ENCODE measurements at regions not wholly inside any gene's neighbourhood (a gene's known extent, or its start where the extent isn't known, plus 50 kb on each side); places are given as distances from the start of the nearest gene placed in this dataset.
"Not testable (repeated sequence)": the region's sequence is repeated elsewhere in the genome, so short reads cannot be mapped to it uniquely, and the experiment has no call there.

DNA sequence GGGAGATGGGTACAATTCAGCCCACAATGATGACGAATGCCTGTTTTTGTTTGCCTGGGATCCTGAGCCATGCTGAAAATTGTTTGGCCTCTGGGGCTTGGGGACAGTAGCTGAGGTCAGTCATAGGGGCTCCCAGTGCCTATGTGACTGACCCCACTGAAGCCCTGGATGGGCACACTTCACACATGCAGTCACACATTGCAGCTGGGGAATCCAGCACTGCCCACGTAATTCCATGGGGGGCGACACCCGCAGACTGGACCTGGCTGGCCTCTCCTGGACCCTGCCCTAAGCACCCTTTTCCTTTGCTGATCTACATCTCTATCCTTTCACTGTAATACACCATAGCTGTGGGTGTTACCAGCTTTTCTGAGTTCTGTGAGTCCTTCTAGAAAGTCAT lies 295.2 kb upstream of the HS6ST1 start:
- Histone ChIP-seq H3K9ac (ENCODE audit: control insufficient read depth, extremely low read depth, insufficient read depth, low read length) (no peak overlapping the region), H3K9me1 (ENCODE audit: control insufficient read depth, extremely low read depth, insufficient read depth, low read length) (no peaks in the 10 kb centered on the region), H3K4me2 (ENCODE audit: control insufficient read depth, extremely low read depth, insufficient read depth, low read depth, low read length) (no peak overlapping the region), H3K4me3 (ENCODE audit: control insufficient read depth in 2 of 3, extremely low read depth in 1 of 3, insufficient read depth in 2 of 3, low read depth in 1 of 3, low read length in 3 of 3) (no peak overlapping the region), H3K27ac (ENCODE audit: control insufficient read depth, insufficient read depth, low read length) (no peak overlapping the region), H3K4me1 (ENCODE audit: control insufficient read depth, extremely low read depth, insufficient read depth, low read length) (no peaks in the 10 kb centered on the region), H3K79me2 (ENCODE audit: control insufficient read depth, insufficient read depth, low read length) (no peaks in the 10 kb centered on the region), H3K36me3 (ENCODE audit: control insufficient read depth in 2 of 2, extremely low read depth in 1 of 2, insufficient read depth in 2 of 2, low read length in 2 of 2) (no peaks in the 10 kb centered on the region), H2AFZ (ENCODE audit: control insufficient read depth, low read length) (no peak overlapping the region), H4K20me1 (ENCODE audit: control insufficient read depth, extremely low read depth, insufficient read depth, low read length) (no peaks in the 10 kb centered on the region), H3K27me3 (ENCODE audit: control insufficient read depth, extremely low read depth, insufficient read depth, low read length) (no peaks in the 10 kb centered on the region), H3K9me3 (ENCODE audit: control insufficient read depth, low read depth, low read length) (no peaks in the 10 kb centered on the region)
- dilution Hi-C loops (cut with MboI; ENCODE audit: extremely low pct_ligation_motif_present, low sequenced_read_pairs): no loop called here
- DNase-seq (ENCODE audit: low read depth, low spot score) (no peak), FAIRE-seq (no peak)
- TF ChIP-seq EZH2 (IDR thresholded peaks at IDR 0.05; ENCODE audit: low read length): no peak
- TF ChIP-seq, protein P1, sequence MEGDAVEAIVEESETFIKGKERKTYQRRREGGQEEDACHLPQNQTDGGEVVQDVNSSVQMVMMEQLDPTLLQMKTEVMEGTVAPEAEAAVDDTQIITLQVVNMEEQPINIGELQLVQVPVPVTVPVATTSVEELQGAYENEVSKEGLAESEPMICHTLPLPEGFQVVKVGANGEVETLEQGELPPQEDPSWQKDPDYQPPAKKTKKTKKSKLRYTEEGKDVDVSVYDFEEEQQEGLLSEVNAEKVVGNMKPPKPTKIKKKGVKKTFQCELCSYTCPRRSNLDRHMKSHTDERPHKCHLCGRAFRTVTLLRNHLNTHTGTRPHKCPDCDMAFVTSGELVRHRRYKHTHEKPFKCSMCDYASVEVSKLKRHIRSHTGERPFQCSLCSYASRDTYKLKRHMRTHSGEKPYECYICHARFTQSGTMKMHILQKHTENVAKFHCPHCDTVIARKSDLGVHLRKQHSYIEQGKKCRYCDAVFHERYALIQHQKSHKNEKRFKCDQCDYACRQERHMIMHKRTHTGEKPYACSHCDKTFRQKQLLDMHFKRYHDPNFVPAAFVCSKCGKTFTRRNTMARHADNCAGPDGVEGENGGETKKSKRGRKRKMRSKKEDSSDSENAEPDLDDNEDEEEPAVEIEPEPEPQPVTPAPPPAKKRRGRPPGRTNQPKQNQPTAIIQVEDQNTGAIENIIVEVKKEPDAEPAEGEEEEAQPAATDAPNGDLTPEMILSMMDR (optimal IDR thresholded peaks at IDR 0.05 in 1 of 3, IDR thresholded peaks at IDR 0.05 in 1 of 3, conservative IDR thresholded peaks at IDR 0.05 in 1 of 3; ENCODE audit: extremely low read depth in 1 of 3, insufficient read depth in 2 of 3, low read length in 3 of 3): no peak

- H3K4me2 ChIP-seq (ENCODE audit: control insufficient read depth, extremely low read depth, insufficient read depth, low read depth, low read length); DNase-seq (ENCODE audit: low read depth, low spot score); H3K4me3 ChIP-seq (ENCODE audit: control insufficient read depth in 2 of 3, extremely low read depth in 1 of 3, insufficient read depth in 2 of 3, low read depth in 1 of 3, low read length in 3 of 3); FAIRE-seq; H3K79me2 ChIP-seq (ENCODE audit: control insufficient read depth, insufficient read depth, low read length); H2AFZ ChIP-seq (ENCODE audit: control insufficient read depth, low read length); H3K9me3 ChIP-seq (ENCODE audit: control insufficient read depth, low read depth, low read length); H3K9me1 ChIP-seq (ENCODE audit: control insufficient read depth, extremely low read depth, insufficient read depth, low read length); H3K27ac ChIP-seq (ENCODE audit: control insufficient read depth, insufficient read depth, low read length); H3K36me3 ChIP-seq (ENCODE audit: control insufficient read depth in 2 of 2, extremely low read depth in 1 of 2, insufficient read depth in 2 of 2, low read length in 2 of 2); dilution Hi-C loops (cut with MboI; ENCODE audit: extremely low pct_ligation_motif_present, low sequenced_read_pairs); H3K4me1 ChIP-seq (ENCODE audit: control insufficient read depth, extremely low read depth, insufficient read depth, low read length); H4K20me1 ChIP-seq (ENCODE audit: control insufficient read depth, extremely low read depth, insufficient read depth, low read length); H3K9ac ChIP-seq (ENCODE audit: control insufficient read depth, extremely low read depth, insufficient read depth, low read length); H3K27me3 ChIP-seq (ENCODE audit: control insufficient read depth, extremely low read depth, insufficient read depth, low read length): not testable (repeated sequence)
Observed at GRCh38 chr2:128614907-128615306, 296.2 kb upstream of the HS6ST1 start.

GRCh38 chr2:128615571-128615970 lies 296.9 kb upstream of the HS6ST1 start:
- no peaks in the 10 kb centered on the region for H3K4me1 ChIP-seq (ENCODE audit: control insufficient read depth, extremely low read depth, insufficient read depth, low read length)
- no peak overlapping the region for H2AFZ ChIP-seq (ENCODE audit: control insufficient read depth, low read length)
- H3K27ac ChIP-seq (ENCODE audit: control insufficient read depth, insufficient read depth, low read length): no peak overlapping the region
- no peak for TF ChIP-seq EZH2 (IDR thresholded peaks at IDR 0.05; ENCODE audit: low read length)
- TF ChIP-seq, protein P1 (optimal IDR thresholded peaks at IDR 0.05 in 1 of 3, IDR thresholded peaks at IDR 0.05 in 1 of 3, conservative IDR thresholded peaks at IDR 0.05 in 1 of 3; ENCODE audit: extremely low read depth in 1 of 3, insufficient read depth in 2 of 3, low read length in 3 of 3): no peak
- H3K27me3 ChIP-seq (ENCODE audit: control insufficient read depth, extremely low read depth, insufficient read depth, low read length): no peaks in the 10 kb centered on the region
- FAIRE-seq: no peak
- dilution Hi-C loops (cut with MboI; ENCODE audit: extremely low pct_ligation_motif_present, low sequenced_read_pairs): no loop called here
- no peaks in the 10 kb centered on the region for H3K79me2 ChIP-seq (ENCODE audit: control insufficient read depth, insufficient read depth, low read length)
- H3K4me2 ChIP-seq (ENCODE audit: control insufficient read depth, extremely low read depth, insufficient read depth, low read depth, low read length): no peak overlapping the region
- no peaks in the 10 kb centered on the region for H3K9me3 ChIP-seq (ENCODE audit: control insufficient read depth, low read depth, low read length)
- H3K36me3 ChIP-seq (ENCODE audit: control insufficient read depth in 2 of 2, extremely low read depth in 1 of 2, insufficient read depth in 2 of 2, low read length in 2 of 2): no peaks in the 10 kb centered on the region
- no peaks in the 10 kb centered on the region for H3K9me1 ChIP-seq (ENCODE audit: control insufficient read depth, extremely low read depth, insufficient read depth, low read length)
- no peak overlapping the region for H3K4me3 ChIP-seq (ENCODE audit: control insufficient read depth in 2 of 3, extremely low read depth in 1 of 3, insufficient read depth in 2 of 3, low read depth in 1 of 3, low read length in 3 of 3)
- no peak for DNase-seq (ENCODE audit: low read depth, low spot score)
- H4K20me1 ChIP-seq (ENCODE audit: control insufficient read depth, extremely low read depth, insufficient read depth, low read length): no peaks in the 10 kb centered on the region
- no peak overlapping the region for H3K9ac ChIP-seq (ENCODE audit: control insufficient read depth, extremely low read depth, insufficient read depth, low read length)
